ENCODE measurements at regions not wholly inside any gene's neighbourhood (a gene's known extent, or its start where the extent isn't known, plus 50 kb on each side); places are given as distances from the start of the nearest gene placed in this dataset.
"Not testable (repeated sequence)": the region's sequence is repeated elsewhere in the genome, so short reads cannot be mapped to it uniquely, and the experiment has no call there.

- DNase-seq, H3K4me1 Mint-ChIP-seq, H3K9me3 Mint-ChIP-seq, H3K27ac Mint-ChIP-seq, H3K4me3 Mint-ChIP-seq, H3K36me3 Mint-ChIP-seq, H3K27me3 Mint-ChIP-seq: not testable (repeated sequence)
Measured at GRCh38 chr1:65542592-65542991, 122.1 kb downstream of the LEPR start.

GRCh38 chr1:65550306-65551010 lies 130.0 kb downstream of the LEPR start:
- H3K4me1 Mint-ChIP-seq, H3K27me3 Mint-ChIP-seq, H3K27ac Mint-ChIP-seq, H3K4me3 Mint-ChIP-seq, DNase-seq: not testable (repeated sequence)
- Mint-ChIP-seq H3K9me3 (peaks cover 29% of the 10 kb centered on the region), H3K36me3 (peaks cover 22% of the 10 kb centered on the region)

GRCh38 chr1:65552484-65552883 lies 132.0 kb downstream of the LEPR start:
- Mint-ChIP-seq H3K36me3 (peaks cover 22% of the 10 kb centered on the region), H3K9me3 (peaks cover 33% of the 10 kb centered on the region)
- H3K27me3 Mint-ChIP-seq, H3K4me1 Mint-ChIP-seq, DNase-seq, H3K4me3 Mint-ChIP-seq, H3K27ac Mint-ChIP-seq: not testable (repeated sequence)

- Mint-ChIP-seq H3K9me3 (peaks cover 29% of the 10 kb centered on the region), H3K36me3 (peaks cover 22% of the 10 kb centered on the region)
- H3K27ac Mint-ChIP-seq, H3K4me3 Mint-ChIP-seq, DNase-seq, H3K27me3 Mint-ChIP-seq, H3K4me1 Mint-ChIP-seq: not testable (repeated sequence)
Measured at GRCh38 chr1:65554086-65554764, 133.8 kb downstream of the LEPR start.

- H3K9me3 Mint-ChIP-seq = peaks cover 29% of the 10 kb centered on the region
- no peaks in the 10 kb centered on the region for H3K4me1 Mint-ChIP-seq
- H3K27ac Mint-ChIP-seq = no peak overlapping the region
- DNase-seq = no peak
- H3K4me3 Mint-ChIP-seq = no peak overlapping the region
- H3K36me3 Mint-ChIP-seq = peaks cover 22% of the 10 kb centered on the region
- H3K27me3 Mint-ChIP-seq = no peaks in the 10 kb centered on the region
Measured at GRCh38 chr1:65554829-65555228, 134.4 kb downstream of the LEPR start.

- Mint-ChIP-seq H3K36me3 (peaks cover 2% of the 10 kb centered on the region), H3K9me3 (peaks cover 10% of the 10 kb centered on the region), H3K27ac (no peak overlapping the region), H3K4me3 (no peak overlapping the region), H3K4me1 (no peaks in the 10 kb centered on the region), H3K27me3 (no peaks in the 10 kb centered on the region)
- no peak for DNase-seq
Measured at GRCh38 chr1:65558215-65558614, 137.7 kb downstream of the LEPR start.

- Mint-ChIP-seq H3K27me3 (no peaks in the 10 kb centered on the region), H3K9me3 (no peaks in the 10 kb centered on the region), H3K27ac (no peak overlapping the region), H3K4me3 (no peak overlapping the region), H3K36me3 (peaks cover 8% of the 10 kb centered on the region), H3K4me1 (no peaks in the 10 kb centered on the region)
- DNase-seq = no peak
Measured at GRCh38 chr1:65564493-65564892, 144.0 kb downstream of the LEPR start.

GRCh38 chr1:65568285-65568684 lies 147.8 kb downstream of the LEPR start:
- no peaks in the 10 kb centered on the region for H3K27me3 Mint-ChIP-seq
- peaks cover 8% of the 10 kb centered on the region for H3K36me3 Mint-ChIP-seq
- H3K4me1 Mint-ChIP-seq = no peaks in the 10 kb centered on the region
- no peak overlapping the region for H3K27ac Mint-ChIP-seq
- no peak overlapping the region for H3K4me3 Mint-ChIP-seq
- no peak for DNase-seq
- H3K9me3 Mint-ChIP-seq = no peaks in the 10 kb centered on the region

- no peak for DNase-seq
- Mint-ChIP-seq H3K27me3 (no peaks in the 10 kb centered on the region), H3K9me3 (no peaks in the 10 kb centered on the region), H3K4me1 (no peaks in the 10 kb centered on the region), H3K27ac (no peak overlapping the region), H3K4me3 (no peak overlapping the region), H3K36me3 (peaks cover 4% of the 10 kb centered on the region)
Measured at GRCh38 chr1:65572701-65573421, 152.4 kb downstream of the LEPR start.

- no peaks in the 10 kb centered on the region for H3K36me3 Mint-ChIP-seq
- H3K9me3 Mint-ChIP-seq = no peaks in the 10 kb centered on the region
- no peak for DNase-seq
- H3K4me1 Mint-ChIP-seq = no peaks in the 10 kb centered on the region
- H3K27me3 Mint-ChIP-seq = peaks cover 4% of the 10 kb centered on the region
- H3K4me3 Mint-ChIP-seq = no peak overlapping the region
- H3K27ac Mint-ChIP-seq = no peak overlapping the region
Measured at GRCh38 chr1:65577278-65577677, 156.8 kb downstream of the LEPR start.

- H3K4me1 Mint-ChIP-seq, DNase-seq, H3K27ac Mint-ChIP-seq, H3K9me3 Mint-ChIP-seq, H3K4me3 Mint-ChIP-seq, H3K27me3 Mint-ChIP-seq, H3K36me3 Mint-ChIP-seq: not testable (repeated sequence)
Measured at GRCh38 chr1:65577982-65578381, 157.5 kb downstream of the LEPR start.

- no peak overlapping the region for H3K4me3 Mint-ChIP-seq
- no peak for DNase-seq
- H3K27me3 Mint-ChIP-seq = peaks cover 4% of the 10 kb centered on the region
- H3K27ac Mint-ChIP-seq = no peak overlapping the region
- peaks cover 3% of the 10 kb centered on the region for H3K9me3 Mint-ChIP-seq
- H3K4me1 Mint-ChIP-seq = no peaks in the 10 kb centered on the region
- no peaks in the 10 kb centered on the region for H3K36me3 Mint-ChIP-seq
Measured at GRCh38 chr1:65581119-65581518, 160.7 kb downstream of the LEPR start.

GRCh38 chr1:65584399-65584798 lies 163.9 kb downstream of the LEPR start:
- no peaks in the 10 kb centered on the region for H3K4me1 Mint-ChIP-seq
- no peaks in the 10 kb centered on the region for H3K36me3 Mint-ChIP-seq
- DNase-seq = no peak
- no peak overlapping the region for H3K27ac Mint-ChIP-seq
- H3K9me3 Mint-ChIP-seq = peaks cover 3% of the 10 kb centered on the region
- H3K27me3 Mint-ChIP-seq = peaks cover 4% of the 10 kb centered on the region
- H3K4me3 Mint-ChIP-seq = no peak overlapping the region

- Mint-ChIP-seq H3K4me3 (no peak overlapping the region), H3K27me3 (no peaks in the 10 kb centered on the region), H3K27ac (no peak overlapping the region), H3K36me3 (peaks cover 5% of the 10 kb centered on the region), H3K9me3 (peaks cover 3% of the 10 kb centered on the region), H3K4me1 (no peaks in the 10 kb centered on the region)
- DNase-seq = no peak
Measured at GRCh38 chr1:65590279-65590678, 169.8 kb downstream of the LEPR start.

- H3K27ac Mint-ChIP-seq = no peak overlapping the region
- peaks cover 5% of the 10 kb centered on the region for H3K36me3 Mint-ChIP-seq
- no peak for DNase-seq
- no peaks in the 10 kb centered on the region for H3K27me3 Mint-ChIP-seq
- H3K4me1 Mint-ChIP-seq = no peaks in the 10 kb centered on the region
- peaks cover 3% of the 10 kb centered on the region for H3K9me3 Mint-ChIP-seq
- H3K4me3 Mint-ChIP-seq = no peak overlapping the region
Measured at GRCh38 chr1:65593516-65593915, 173.0 kb downstream of the LEPR start.
